Endothelial cell of umbilical vein (primary cell): ENCODE measurements at regions not wholly inside any gene's neighbourhood (a gene's known extent, or its start where the extent isn't known, plus 50 kb on each side); places are given as distances from the start of the nearest gene placed in this dataset.

Experiments used
- BruUV-seq: library from RNA; stranded (reverse); fragments of 400-500 nt; replicated peaks from 2 replicates; lab custom pipeline; 2021; lab: Mats Ljungman, UMichigan
- CTCF ChIA-PET: fragments of 300-600, 350-600 bp; sonication (Branson Sonifier 250); formaldehyde crosslinking; loops from one replicate; lab custom pipeline; 2021; ENCODE audit warnings: antibody characterized with exemption, inconsistent platforms; lab: Charles Lee
- POLR2A ChIA-PET: fragments of 300-600, 350-600 bp; sonication (Branson Sonifier 250); formaldehyde crosslinking; loops from one replicate; lab custom pipeline; 2021; ENCODE audit warnings: antibody characterized with exemption, inconsistent platforms; lab: Charles Lee
- DNase-seq: peaks from one replicate; pipeline ENCODE4 v3.0.0-alpha.2; 2011; ENCODE audit warnings: low read depth, low spot score
- FAIRE-seq: peaks from 2 replicates; lab custom pipeline; 2011; peaks lifted over from hg19 to GRCh38; lab: Jason Lieb, UNC
- H2AFZ ChIP-seq: 2 replicates; pipeline ENCODE4 v1.6.0; 2012; ENCODE audit warnings: low read depth, low read length, control low read depth, inconsistent platforms
- H3K27ac ChIP-seq: 2 replicates; pipeline ENCODE4 v1.5.1; 2011; ENCODE audit warnings: low read depth, mild to moderate bottlenecking, control low read depth, low read length, moderate library complexity; ENCODE audit not compliant: insufficient read depth
- H3K27me3 ChIP-seq, 2 experiments: 2 replicates each; pipeline versions ENCODE4 v1.6.0 to v1.6.1; 2011; ENCODE audit warnings: low read length in 2 of 2, mixed read lengths in 1 of 2; ENCODE audit not compliant: control insufficient read depth in 2 of 2, insufficient read depth in 2 of 2
- H3K36me3 ChIP-seq, 2 experiments: 2 replicates in 1 of 2; 3 replicates in 1 of 2; pipeline ENCODE4 v1.5.1; 2011; ENCODE audit warnings: low read length in 2 of 2, mild to moderate bottlenecking in 1 of 2, moderate library complexity in 1 of 2; ENCODE audit not compliant: control insufficient read depth in 2 of 2, insufficient read depth in 2 of 2; ENCODE audit errors: extremely low read depth in 1 of 2
- H3K4me1 ChIP-seq: 3 replicates; pipeline ENCODE4 v1.5.1; 2011; ENCODE audit warnings: mild to moderate bottlenecking, low read length; ENCODE audit not compliant: control insufficient read depth, insufficient read depth; ENCODE audit errors: extremely low read depth
- H3K4me2 ChIP-seq: 2 replicates; pipeline ENCODE4 v1.6.1; 2011; ENCODE audit warnings: low read length, control low read depth, mixed read lengths; ENCODE audit not compliant: insufficient read depth
- H3K4me3 ChIP-seq, 3 experiments: fragments of 200-600 bp in 1 of 3; sonication (generic), shearing (Covaris generic) in 1 of 3; replicated peaks in 1 of 3; 2 replicates each; pipeline ENCODE4 v1.5.1; 2011 to 2016; ENCODE audit warnings: control low read depth in 3 of 3, low read length in 3 of 3, mild to moderate bottlenecking in 2 of 3, inconsistent platforms in 1 of 3, low read depth in 1 of 3, moderate library complexity in 1 of 3; ENCODE audit not compliant: insufficient read depth in 1 of 3
- H3K79me2 ChIP-seq: 2 replicates; pipeline ENCODE4 v1.6.0; 2012; ENCODE audit warnings: low read length, inconsistent platforms; ENCODE audit not compliant: control insufficient read depth, insufficient read depth
- H3K9ac ChIP-seq: replicated peaks from 2 replicates; pipeline ENCODE3; 2011; ENCODE audit warnings: low read length, control low read depth; ENCODE audit not compliant: insufficient read depth; ENCODE audit errors: extremely low read depth
- H3K9me1 ChIP-seq: replicated peaks from 3 replicates; pipeline ENCODE4 v1.6.0; 2011; ENCODE audit warnings: mild to moderate bottlenecking, low read length; ENCODE audit not compliant: control insufficient read depth, insufficient read depth; ENCODE audit errors: extremely low read depth
- H3K9me3 ChIP-seq: replicated peaks from 2 replicates; pipeline ENCODE4 v1.5.1; 2012; ENCODE audit warnings: low read length, inconsistent platforms; ENCODE audit not compliant: control insufficient read depth, insufficient read depth
- H4K20me1 ChIP-seq: replicated peaks from 2 replicates; pipeline ENCODE3; 2011; ENCODE audit warnings: mild to moderate bottlenecking, low read length; ENCODE audit not compliant: control insufficient read depth, insufficient read depth; ENCODE audit errors: extremely low read depth
- CTCF ChIP-seq, 2 donors: IDR thresholded peaks; 1 replicate in 1 of 2; 2 replicates in 1 of 2; pipeline ENCODE4 v1.5.1; 2011; ENCODE audit warnings: low read length in 2 of 2, mild to moderate bottlenecking in 2 of 2, moderate library complexity in 2 of 2, control low read depth in 1 of 2, inconsistent platforms in 1 of 2, low read depth in 1 of 2; ENCODE audit not compliant: insufficient read depth in 1 of 2; ENCODE audit errors: extremely low read depth in 1 of 2
- EZH2 ChIP-seq: IDR thresholded peaks from 2 replicates; pipeline ENCODE4 v1.6.1; 2012; ENCODE audit warnings: borderline replicate concordance, low read depth, mild to moderate bottlenecking, moderate library complexity, low read length, inconsistent platforms; ENCODE audit not compliant: severe bottlenecking
- FOS ChIP-seq: IDR thresholded peaks from 2 replicates; pipeline ENCODE4 v1.6.1; 2011; ENCODE audit warnings: mild to moderate bottlenecking, low read length, moderate library complexity, borderline replicate concordance; ENCODE audit not compliant: insufficient read depth
- GATA2 ChIP-seq: IDR thresholded peaks from 2 replicates; pipeline ENCODE4 v1.7.0; 2011; ENCODE audit warnings: low read depth, mild to moderate bottlenecking, moderate library complexity, mixed read lengths, low read length; ENCODE audit not compliant: insufficient read length, insufficient read depth
- JUN ChIP-seq: IDR thresholded peaks from 2 replicates; pipeline ENCODE4 v1.6.1; 2011; ENCODE audit warnings: borderline replicate concordance, low read depth; ENCODE audit not compliant: insufficient read length, insufficient read depth
- MYC ChIP-seq: IDR thresholded peaks from one replicate; pipeline ENCODE4 v1.6.1; 2011; ENCODE audit warnings: mild to moderate bottlenecking, low read depth, low read length
- POLR2A ChIP-seq: IDR thresholded peaks from 2 replicates; pipeline ENCODE4 v1.6.1; 2012; ENCODE audit warnings: low read depth, mild to moderate bottlenecking, control low read depth, low read length
- POLR2AphosphoS5 ChIP-seq: IDR thresholded peaks from 2 replicates; pipeline ENCODE4 v1.6.1; 2012; ENCODE audit warnings: low read depth, mild to moderate bottlenecking, control low read depth, low read length, moderate library complexity; ENCODE audit not compliant: insufficient read depth
- dilution Hi-C: fragments of 300-500 bp; cut with MboI; formaldehyde crosslinking; loops from one replicate; pipeline ENCODE4 v1.15.0; 2019; ENCODE audit warnings: low sequenced_read_pairs; ENCODE audit not compliant: extremely low pct_ligation_motif_present
- intact Hi-C: fragments of 100-400 bp; cut with micrococcal nuclease; formaldehyde crosslinking; loops from one replicate; pipeline ENCODE4 v1.10.0; 2022
- TF ChIP-seq, protein P1 (sequence below): IDR thresholded peaks from 2 replicates; pipeline ENCODE4 v1.6.1; 2011; ENCODE audit not compliant: insufficient read depth, insufficient read length

- Histone ChIP-seq H3K27me3 (no peaks in the 10 kb centered on the region), H3K9ac (no peak overlapping the region), H2AFZ (no peak overlapping the region), H3K27ac (no peak overlapping the region), H3K4me2 (no peak overlapping the region), H4K20me1 (no peaks in the 10 kb centered on the region), H3K9me1 (no peaks in the 10 kb centered on the region), H3K4me1 (no peaks in the 10 kb centered on the region), H3K36me3 (no peaks in the 10 kb centered on the region), H3K79me2 (no peaks in the 10 kb centered on the region), H3K9me3 (no peaks in the 10 kb centered on the region), H3K4me3 (no peak overlapping the region)
- POLR2A ChIA-PET = no interaction called here
- CTCF ChIA-PET = no interaction called here
- TF ChIP-seq EZH2 (no peak), FOS (no peak), CTCF (IDR thresholded peaks at IDR 0.05; ENCODE audit: extremely low read depth in 1 of 2, insufficient read depth in 1 of 2, low read depth in 1 of 2, low read length in 2 of 2) (no peak)
- dilution Hi-C loops = no loop called here
- DNase-seq (peak; percentile 14), FAIRE-seq (peak; percentile 28)
- no TSS peak for BruUV-seq
- intact Hi-C loops = no loop called here
Measured at GRCh38 chr16:47970291-47970931, 185.4 kb downstream of the ABCC12 start.

GRCh38 chr16:47967374-47967773 is 188.4 kb downstream of the ABCC12 start:
- H4K20me1 ChIP-seq = no peaks in the 10 kb centered on the region
- TF ChIP-seq CTCF (IDR thresholded peaks at IDR 0.05; ENCODE audit: extremely low read depth in 1 of 2, insufficient read depth in 1 of 2, low read depth in 1 of 2, low read length in 2 of 2) (no peak), GATA2 (no peak), EZH2 (no peak), POLR2AphosphoS5 (no peak), POLR2A (no peak), MYC (no peak), FOS (no peak), JUN (no peak)
- TF ChIP-seq, protein P1, sequence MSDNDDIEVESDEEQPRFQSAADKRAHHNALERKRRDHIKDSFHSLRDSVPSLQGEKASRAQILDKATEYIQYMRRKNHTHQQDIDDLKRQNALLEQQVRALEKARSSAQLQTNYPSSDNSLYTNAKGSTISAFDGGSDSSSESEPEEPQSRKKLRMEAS = no peak
- no peaks in the 10 kb centered on the region for H3K9me1 ChIP-seq
- POLR2A ChIA-PET = no interaction called here
- dilution Hi-C loops (no loop called here), intact Hi-C loops (no loop called here)
- BruUV-seq = no TSS peak
- no peak overlapping the region for H3K4me3 ChIP-seq
- no peaks in the 10 kb centered on the region for H3K79me2 ChIP-seq
- no peak for FAIRE-seq
- H3K36me3 ChIP-seq = no peaks in the 10 kb centered on the region
- H3K4me2 ChIP-seq = no peak overlapping the region
- H3K4me1 ChIP-seq = no peaks in the 10 kb centered on the region
- H3K27ac ChIP-seq = no peak overlapping the region
- no peaks in the 10 kb centered on the region for H3K27me3 ChIP-seq
- DNase-seq = no peak
- no peaks in the 10 kb centered on the region for H3K9me3 ChIP-seq
- H2AFZ ChIP-seq = no peak overlapping the region
- H3K9ac ChIP-seq = no peak overlapping the region
- CTCF ChIA-PET = no interaction called here
